Astrocyte (in vitro differentiated cells and primary cell): ENCODE measurements at regions not wholly inside any gene's neighbourhood (a gene's known extent, or its start where the extent isn't known, plus 50 kb on each side); places are given as distances from the start of the nearest gene placed in this dataset.

Experiments
- EZH2 ChIP-seq: IDR thresholded peaks from 2 replicates; pipeline ENCODE4 v1.6.1; 2012; ENCODE audit warnings: mild to moderate bottlenecking, low read length, inconsistent platforms; ENCODE audit not compliant: insufficient read depth
- TF ChIP-seq, protein P1 (sequence below): IDR thresholded peaks from 2 replicates; pipeline ENCODE4 v1.5.1; 2011; ENCODE audit warnings: low read depth, mild to moderate bottlenecking, inconsistent platforms, low read length, moderate library complexity; ENCODE audit not compliant: insufficient read depth

DNA sequence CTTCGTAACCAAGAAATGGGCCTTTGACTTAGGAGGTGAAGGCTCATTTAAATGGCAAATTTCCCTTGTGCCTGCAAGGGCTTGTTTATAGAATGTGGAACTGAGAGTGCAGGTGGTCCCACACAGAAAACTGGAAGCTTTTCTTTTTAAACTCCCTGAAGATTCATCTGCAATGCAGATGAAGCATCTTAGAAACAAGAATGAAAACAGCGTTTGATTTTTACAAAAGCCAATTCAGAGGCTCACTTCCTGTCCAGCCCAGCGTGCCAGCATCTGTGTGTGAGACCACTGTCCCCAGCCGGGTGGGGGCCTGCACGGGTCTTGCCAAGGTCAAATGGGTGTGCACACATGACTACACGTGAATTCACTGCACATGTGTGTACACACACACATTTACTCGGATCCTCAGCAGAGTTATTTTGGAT, 94.7 kb downstream of the LINGO1 start:
- TF ChIP-seq, protein P1, sequence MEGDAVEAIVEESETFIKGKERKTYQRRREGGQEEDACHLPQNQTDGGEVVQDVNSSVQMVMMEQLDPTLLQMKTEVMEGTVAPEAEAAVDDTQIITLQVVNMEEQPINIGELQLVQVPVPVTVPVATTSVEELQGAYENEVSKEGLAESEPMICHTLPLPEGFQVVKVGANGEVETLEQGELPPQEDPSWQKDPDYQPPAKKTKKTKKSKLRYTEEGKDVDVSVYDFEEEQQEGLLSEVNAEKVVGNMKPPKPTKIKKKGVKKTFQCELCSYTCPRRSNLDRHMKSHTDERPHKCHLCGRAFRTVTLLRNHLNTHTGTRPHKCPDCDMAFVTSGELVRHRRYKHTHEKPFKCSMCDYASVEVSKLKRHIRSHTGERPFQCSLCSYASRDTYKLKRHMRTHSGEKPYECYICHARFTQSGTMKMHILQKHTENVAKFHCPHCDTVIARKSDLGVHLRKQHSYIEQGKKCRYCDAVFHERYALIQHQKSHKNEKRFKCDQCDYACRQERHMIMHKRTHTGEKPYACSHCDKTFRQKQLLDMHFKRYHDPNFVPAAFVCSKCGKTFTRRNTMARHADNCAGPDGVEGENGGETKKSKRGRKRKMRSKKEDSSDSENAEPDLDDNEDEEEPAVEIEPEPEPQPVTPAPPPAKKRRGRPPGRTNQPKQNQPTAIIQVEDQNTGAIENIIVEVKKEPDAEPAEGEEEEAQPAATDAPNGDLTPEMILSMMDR, result no peak
- no peak for TF ChIP-seq EZH2
